Astrocyte (in vitro differentiated cells and primary cell): ENCODE measurements at regions not wholly inside any gene's neighbourhood (a gene's known extent, or its start where the extent isn't known, plus 50 kb on each side); places are given as distances from the start of the nearest gene placed in this dataset.

Experiments
- DNase-seq: peaks from one replicate; pipeline ENCODE4 v3.0.0-alpha.2; 2010; ENCODE audit warnings: low read depth
- FAIRE-seq: peaks from 2 replicates; lab custom pipeline; 2011; peaks lifted over from hg19 to GRCh38; lab: Jason Lieb, UNC
- H2AFZ ChIP-seq: 2 replicates; pipeline ENCODE4 v1.6.0; 2012; ENCODE audit warnings: low read depth, low read length, inconsistent platforms
- H3K27ac ChIP-seq: 2 replicates; pipeline ENCODE4 v1.5.1; 2011; ENCODE audit warnings: low read depth, low read length, inconsistent platforms
- H3K27me3 ChIP-seq: 2 replicates; pipeline ENCODE4 v1.6.0; 2011; ENCODE audit warnings: low read length, inconsistent platforms; ENCODE audit not compliant: insufficient read depth
- H3K36me3 ChIP-seq: 2 replicates; pipeline ENCODE4 v1.5.1; 2011; ENCODE audit warnings: low read length, inconsistent platforms; ENCODE audit not compliant: insufficient read depth
- H3K4me1 ChIP-seq: 2 replicates; pipeline ENCODE4 v1.5.1; 2011; ENCODE audit warnings: low read length, inconsistent platforms; ENCODE audit not compliant: insufficient read depth
- H3K4me2 ChIP-seq: 2 replicates; pipeline ENCODE4 v1.6.0; 2012; ENCODE audit warnings: low read length, inconsistent platforms
- H3K4me3 ChIP-seq: 2 replicates; pipeline ENCODE4 v1.5.1; 2011; ENCODE audit warnings: low read depth, mild to moderate bottlenecking, low read length, inconsistent platforms; ENCODE audit not compliant: insufficient read depth
- H3K79me2 ChIP-seq: 2 replicates; pipeline ENCODE4 v1.6.0; 2012; ENCODE audit warnings: mild to moderate bottlenecking, low read length, inconsistent platforms; ENCODE audit not compliant: insufficient read depth
- H3K9ac ChIP-seq: 2 replicates; pipeline ENCODE4 v1.6.0; 2012; ENCODE audit warnings: mild to moderate bottlenecking, low read length, inconsistent platforms
- H3K9me3 ChIP-seq: 2 replicates; pipeline ENCODE4 v1.5.1; 2012; ENCODE audit warnings: low read depth, mild to moderate bottlenecking, low read length, inconsistent platforms; ENCODE audit not compliant: insufficient read depth
- H4K20me1 ChIP-seq: 2 replicates; pipeline ENCODE4 v1.6.0; 2012; ENCODE audit warnings: low read length, inconsistent platforms; ENCODE audit not compliant: insufficient read depth
- H3K27ac Mint-ChIP-seq: one replicate; pipeline ENCODE4 v1.8.0; 2021; ENCODE audit warnings: mild to moderate bottlenecking, mixed read lengths; ENCODE audit not compliant: unreplicated experiment
- H3K27me3 Mint-ChIP-seq: one replicate; pipeline ENCODE4 v1.8.0; 2021; ENCODE audit warnings: low read depth, mixed read lengths; ENCODE audit not compliant: unreplicated experiment
- H3K36me3 Mint-ChIP-seq: one replicate; pipeline ENCODE4 v1.8.0; 2021; ENCODE audit warnings: low read depth, mixed read lengths; ENCODE audit not compliant: unreplicated experiment
- H3K4me1 Mint-ChIP-seq: one replicate; pipeline ENCODE4 v1.8.0; 2021; ENCODE audit warnings: low read depth, mixed read lengths; ENCODE audit not compliant: unreplicated experiment
- H3K4me3 Mint-ChIP-seq: one replicate; pipeline ENCODE4 v1.8.0; 2021; ENCODE audit warnings: mild to moderate bottlenecking, moderate library complexity, mixed read lengths; ENCODE audit not compliant: unreplicated experiment
- H3K9me3 Mint-ChIP-seq: one replicate; pipeline ENCODE4 v1.8.0; 2021; ENCODE audit warnings: mild to moderate bottlenecking, mixed read lengths; ENCODE audit not compliant: unreplicated experiment
- CTCF ChIP-seq: IDR thresholded peaks from 2 replicates; pipeline ENCODE4 v1.5.1; 2011; ENCODE audit warnings: low read depth, mild to moderate bottlenecking, inconsistent platforms, low read length, moderate library complexity; ENCODE audit not compliant: insufficient read depth
- EZH2 ChIP-seq: IDR thresholded peaks from 2 replicates; pipeline ENCODE4 v1.6.1; 2012; ENCODE audit warnings: mild to moderate bottlenecking, low read length, inconsistent platforms; ENCODE audit not compliant: insufficient read depth

DNA sequence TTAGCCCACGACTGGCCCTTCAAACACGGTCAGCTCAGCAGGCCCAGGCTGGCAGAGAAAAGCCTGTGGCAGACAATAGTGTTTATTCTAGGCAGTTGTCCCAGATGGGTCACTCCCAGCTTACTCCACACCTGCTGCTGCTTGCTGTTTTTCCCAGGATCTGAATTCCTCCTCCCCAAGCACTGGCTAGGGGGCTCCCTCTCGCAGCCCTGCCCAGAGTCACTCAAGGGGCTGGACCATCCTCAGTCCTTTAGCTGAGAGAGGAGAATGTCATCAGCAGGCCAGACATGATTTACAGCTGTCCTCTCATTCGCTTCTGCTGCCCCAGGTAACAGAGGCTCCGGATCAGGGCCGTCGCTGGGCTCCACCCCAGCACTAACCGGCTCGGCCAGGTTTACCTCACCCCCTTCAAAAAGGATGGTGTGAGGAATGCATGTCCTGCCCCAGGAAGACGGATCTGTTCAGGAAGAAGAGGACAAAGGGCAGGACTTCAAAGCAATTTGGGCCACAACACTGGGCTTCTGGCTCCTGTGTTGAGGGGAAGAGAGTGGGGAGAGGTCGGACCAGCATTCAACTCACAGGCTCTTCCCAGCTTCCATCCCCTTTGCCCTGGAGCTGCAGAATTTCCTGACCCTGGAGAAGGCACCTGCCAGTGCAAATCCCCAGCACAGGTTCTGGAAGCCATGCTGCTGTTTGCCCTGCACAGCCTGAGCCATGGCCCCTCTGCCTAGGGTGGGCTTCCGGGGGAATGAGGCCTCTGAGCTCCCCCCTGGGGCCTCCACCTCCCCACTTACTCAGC lies 59.7 kb upstream of the BARX2 start:
- Mint-ChIP-seq H3K9me3 (peaks cover 2% of the 10 kb centered on the region), H3K36me3 (no peaks in the 10 kb centered on the region), H3K4me3 (no peak overlapping the region), H3K4me1 (peaks cover 15% of the 10 kb centered on the region), H3K27me3 (peaks cover 7% of the 10 kb centered on the region), H3K27ac (no peak overlapping the region)
- no peak overlapping the region for H3K4me3 ChIP-seq
- no peak overlapping the region for H3K27ac ChIP-seq
- H3K27me3 ChIP-seq, result no peaks in the 10 kb centered on the region
- TF ChIP-seq EZH2, result no peak
- TF ChIP-seq CTCF, result no peak
- H3K9ac ChIP-seq, result no peak overlapping the region
- FAIRE-seq, result no peak
- H3K9me3 ChIP-seq, result no peaks in the 10 kb centered on the region
- H2AFZ ChIP-seq, result no peak overlapping the region
- no peak overlapping the region for H3K4me2 ChIP-seq
- H3K79me2 ChIP-seq, result no peaks in the 10 kb centered on the region
- no peak for DNase-seq
- H3K4me1 ChIP-seq, result no peaks in the 10 kb centered on the region
- no peaks in the 10 kb centered on the region for H4K20me1 ChIP-seq
- no peaks in the 10 kb centered on the region for H3K36me3 ChIP-seq

- no peaks in the 10 kb centered on the region for H4K20me1 ChIP-seq
- DNase-seq (no peak), FAIRE-seq (no peak)
- H3K4me3 ChIP-seq, result no peak overlapping the region
- H3K27ac Mint-ChIP-seq, result no peak overlapping the region
- no peak overlapping the region for H3K9ac ChIP-seq
- H2AFZ ChIP-seq, result no peak overlapping the region
- H3K36me3 ChIP-seq, result no peaks in the 10 kb centered on the region
- H3K4me2 ChIP-seq, result no peak overlapping the region
- TF ChIP-seq EZH2 (no peak), CTCF (no peak)
- H3K4me1 ChIP-seq, result no peaks in the 10 kb centered on the region
- H3K9me3 ChIP-seq, result no peaks in the 10 kb centered on the region
- no peaks in the 10 kb centered on the region for H3K79me2 ChIP-seq
- H3K4me3 Mint-ChIP-seq, result no peak overlapping the region
- peaks cover 6% of the 10 kb centered on the region for H3K4me1 Mint-ChIP-seq
- H3K27ac ChIP-seq, result no peak overlapping the region
- peaks cover 2% of the 10 kb centered on the region for H3K36me3 Mint-ChIP-seq
- no peaks in the 10 kb centered on the region for H3K27me3 ChIP-seq
- H3K27me3 Mint-ChIP-seq, result peaks cover 2% of the 10 kb centered on the region
- H3K9me3 Mint-ChIP-seq, result peaks cover 8% of the 10 kb centered on the region
Observed at GRCh38 chr11:129314371-129314770, 61.3 kb upstream of the BARX2 start.
